MM.1S (cell line): ENCODE measurements at regions not wholly inside any gene's neighbourhood (a gene's known extent, or its start where the extent isn't known, plus 50 kb on each side); places are given as distances from the start of the nearest gene placed in this dataset.

Experiments
- DNase-seq: peaks from one replicate; pipeline ENCODE4 v3.0.0-alpha.2; 2015
- H2AFZ ChIP-seq: fragments of 300-600 bp; sonication (generic); 2 replicates; pipeline ENCODE4 v1.6.0; 2016; ENCODE audit warnings: antibody characterized with exemption, low read length
- H3F3A ChIP-seq: fragments of 300-600 bp; sonication (generic); 2 replicates; pipeline ENCODE4 v1.6.1; 2016; ENCODE audit warnings: mild to moderate bottlenecking, antibody characterized with exemption, low read length, moderate library complexity, mixed read lengths; ENCODE audit not compliant: insufficient read depth
- H3K27ac ChIP-seq: fragments of 300-600 bp; sonication (generic); 2 replicates; pipeline ENCODE4 v1.5.1; 2016; ENCODE audit warnings: mild to moderate bottlenecking, low read length
- H3K27me3 ChIP-seq: fragments of 300-600 bp; sonication (generic); replicated peaks from 2 replicates; pipeline ENCODE4 v1.6.0; 2016; ENCODE audit warnings: low read length; ENCODE audit not compliant: insufficient read depth
- H3K36me3 ChIP-seq: fragments of 300-600 bp; sonication (generic); replicated peaks from 2 replicates; pipeline ENCODE4 v1.6.1; 2016; ENCODE audit warnings: mild to moderate bottlenecking, low read length, mixed read lengths; ENCODE audit not compliant: insufficient read depth
- H3K4me1 ChIP-seq: fragments of 300-600 bp; sonication (generic); 2 replicates; pipeline ENCODE4 v1.6.1; 2016; ENCODE audit warnings: low read length, mixed read lengths
- H3K4me2 ChIP-seq: fragments of 300-600 bp; sonication (generic); 2 replicates; pipeline ENCODE4 v1.6.0; 2016; ENCODE audit warnings: low read depth, low read length
- H3K4me3 ChIP-seq: fragments of 300-600 bp; sonication (generic); 2 replicates; pipeline ENCODE4 v1.5.1; 2016; ENCODE audit warnings: low read length, mixed read lengths
- H3K79me2 ChIP-seq: fragments of 300-600 bp; sonication (generic); 2 replicates; pipeline ENCODE4 v1.6.1; 2016; ENCODE audit warnings: mixed run types, low read length, mixed read lengths
- H3K9ac ChIP-seq: fragments of 300-600 bp; sonication (generic); 2 replicates; pipeline ENCODE4 v1.6.1; 2016; ENCODE audit warnings: low read length, mixed read lengths
- H3K9me2 ChIP-seq: fragments of 300-600 bp; sonication (generic); replicated peaks from 2 replicates; pipeline ENCODE4 v1.6.1; 2016; ENCODE audit warnings: mild to moderate bottlenecking, low read length, mixed read lengths; ENCODE audit not compliant: insufficient read depth
- H3K9me3 ChIP-seq: fragments of 300-600 bp; sonication (generic); replicated peaks from 2 replicates; pipeline ENCODE4 v1.6.1; 2016; ENCODE audit warnings: mild to moderate bottlenecking, low read length, mixed read lengths; ENCODE audit not compliant: insufficient read depth
- H4K20me1 ChIP-seq: fragments of 300-600 bp; sonication (generic); 2 replicates; pipeline ENCODE4 v1.6.1; 2016; ENCODE audit warnings: mild to moderate bottlenecking, low read length, moderate library complexity, mixed read lengths; ENCODE audit not compliant: insufficient read depth
- CTCF ChIP-seq: fragments of 300-600 bp; sonication (generic); IDR thresholded peaks from 2 replicates; pipeline ENCODE4 v1.5.1; 2016; ENCODE audit warnings: antibody characterized with exemption, low read length, mixed read lengths
- EZH2 ChIP-seq: fragments of 300-600 bp; sonication (generic); optimal IDR thresholded peaks from 2 replicates; pipeline ENCODE3; 2017; ENCODE audit warnings: low read depth, mild to moderate bottlenecking, antibody characterized with exemption, low read length, mixed read lengths
- EZH2phosphoT487 ChIP-seq: fragments of 300-600 bp; sonication (generic); IDR thresholded peaks from 2 replicates; pipeline ENCODE4 v1.6.1; 2018; ENCODE audit warnings: antibody characterized with exemption, low read length

GRCh38 chr2:234689911-234690379 is 193.1 kb upstream of the ARL4C start:
- H3K4me3 ChIP-seq, result no peak overlapping the region
- H3K9ac ChIP-seq, result no peak overlapping the region
- TF ChIP-seq EZH2, result no peak
- no peaks in the 10 kb centered on the region for H3K27me3 ChIP-seq
- H3K27ac ChIP-seq, result no peak overlapping the region
- no peaks in the 10 kb centered on the region for H3K9me3 ChIP-seq
- H2AFZ ChIP-seq, result no peak overlapping the region
- no peak overlapping the region for H3K4me2 ChIP-seq
- no peaks in the 10 kb centered on the region for H3K79me2 ChIP-seq
- no peaks in the 10 kb centered on the region for H4K20me1 ChIP-seq
- no peaks in the 10 kb centered on the region for H3K36me3 ChIP-seq
- no peak for DNase-seq
- H3K9me2 ChIP-seq, result no peaks in the 10 kb centered on the region
- no peaks in the 10 kb centered on the region for H3F3A ChIP-seq
- no peaks in the 10 kb centered on the region for H3K4me1 ChIP-seq

- Histone ChIP-seq H3K27ac (no peak overlapping the region), H3F3A (no peaks in the 10 kb centered on the region), H3K4me2 (no peak overlapping the region), H3K9ac (no peak overlapping the region), H3K9me3 (no peaks in the 10 kb centered on the region), H3K4me3 (no peak overlapping the region), H4K20me1 (no peaks in the 10 kb centered on the region), H2AFZ (no peak overlapping the region), H3K4me1 (no peaks in the 10 kb centered on the region), H3K36me3 (no peaks in the 10 kb centered on the region), H3K79me2 (no peaks in the 10 kb centered on the region), H3K27me3 (no peaks in the 10 kb centered on the region), H3K9me2 (no peaks in the 10 kb centered on the region)
- DNase-seq, result no peak
- TF ChIP-seq EZH2phosphoT487 (no peak), CTCF (no peak), EZH2 (no peak)
Observed at GRCh38 chr2:234687718-234688475, 191.0 kb upstream of the ARL4C start.

DNA sequence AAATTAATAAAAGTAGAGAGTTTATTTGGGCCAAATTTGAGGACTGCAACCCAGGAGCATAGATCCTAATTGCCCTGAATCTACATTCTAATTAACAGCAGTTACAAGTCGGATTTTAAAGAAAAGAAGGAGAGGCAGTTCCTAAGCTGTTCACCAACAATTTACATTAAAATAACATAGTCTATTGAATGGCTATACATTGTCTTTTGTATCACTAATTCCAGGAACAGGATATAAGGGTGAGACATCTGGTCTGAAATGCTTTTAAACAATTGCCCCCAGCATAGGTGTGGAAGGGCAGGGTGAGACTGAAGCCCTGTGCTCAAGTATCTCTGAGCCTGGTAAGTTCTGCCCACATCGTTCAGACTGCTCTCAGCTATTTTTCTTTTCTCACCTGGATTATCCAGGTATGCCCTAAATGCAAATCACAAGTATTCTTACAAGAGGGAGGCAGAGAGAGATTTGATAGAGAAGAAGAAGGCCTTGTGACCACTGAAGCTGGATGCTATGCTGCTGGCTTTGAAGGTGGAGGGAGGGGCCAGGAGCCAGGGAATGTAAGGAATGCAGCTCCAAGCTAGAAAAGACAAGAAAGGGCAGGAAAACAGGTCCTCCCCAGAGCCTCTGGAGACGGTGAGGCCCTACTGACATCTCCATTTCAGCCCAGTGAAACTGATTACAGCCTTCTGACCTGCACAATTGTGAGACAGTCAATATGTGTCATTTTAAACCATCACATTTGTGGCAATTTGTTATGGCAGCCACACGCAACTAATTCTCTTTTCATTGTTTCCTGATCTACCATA is 189.4 kb upstream of the ARL4C start:
- no peaks in the 10 kb centered on the region for H3K27me3 ChIP-seq
- H3K79me2 ChIP-seq, result no peaks in the 10 kb centered on the region
- H3F3A ChIP-seq, result no peaks in the 10 kb centered on the region
- TF ChIP-seq CTCF, result no peak
- no peak for TF ChIP-seq EZH2
- TF ChIP-seq EZH2phosphoT487, result no peak
- H4K20me1 ChIP-seq, result no peaks in the 10 kb centered on the region
- H3K4me3 ChIP-seq, result no peak overlapping the region
- H3K9me3 ChIP-seq, result no peaks in the 10 kb centered on the region
- H3K36me3 ChIP-seq, result no peaks in the 10 kb centered on the region
- no peaks in the 10 kb centered on the region for H3K9me2 ChIP-seq
- DNase-seq, result no peak
- H2AFZ ChIP-seq, result no peak overlapping the region
- H3K4me1 ChIP-seq, result no peaks in the 10 kb centered on the region
- H3K4me2 ChIP-seq, result no peak overlapping the region
- H3K27ac ChIP-seq, result no peak overlapping the region
- H3K9ac ChIP-seq, result no peak overlapping the region

- no peak overlapping the region for H3K9ac ChIP-seq
- no peak for TF ChIP-seq EZH2
- TF ChIP-seq EZH2phosphoT487, result no peak
- TF ChIP-seq CTCF, result no peak
- H3K4me1 ChIP-seq, result no peaks in the 10 kb centered on the region
- H2AFZ ChIP-seq, result no peak overlapping the region
- DNase-seq, result no peak
- H3K27ac ChIP-seq, result no peak overlapping the region
- H3K9me3 ChIP-seq, result no peaks in the 10 kb centered on the region
- no peaks in the 10 kb centered on the region for H3F3A ChIP-seq
- H3K9me2 ChIP-seq, result no peaks in the 10 kb centered on the region
- H4K20me1 ChIP-seq, result no peaks in the 10 kb centered on the region
- H3K4me2 ChIP-seq, result no peak overlapping the region
- no peaks in the 10 kb centered on the region for H3K36me3 ChIP-seq
- no peaks in the 10 kb centered on the region for H3K79me2 ChIP-seq
- H3K27me3 ChIP-seq, result no peaks in the 10 kb centered on the region
- H3K4me3 ChIP-seq, result no peak overlapping the region
Observed at GRCh38 chr2:234684466-234684865, 187.6 kb upstream of the ARL4C start.
